ENCODE measurements at regions not wholly inside any gene's neighbourhood (a gene's known extent, or its start where the extent isn't known, plus 50 kb on each side); places are given as distances from the start of the nearest gene placed in this dataset.

DNA sequence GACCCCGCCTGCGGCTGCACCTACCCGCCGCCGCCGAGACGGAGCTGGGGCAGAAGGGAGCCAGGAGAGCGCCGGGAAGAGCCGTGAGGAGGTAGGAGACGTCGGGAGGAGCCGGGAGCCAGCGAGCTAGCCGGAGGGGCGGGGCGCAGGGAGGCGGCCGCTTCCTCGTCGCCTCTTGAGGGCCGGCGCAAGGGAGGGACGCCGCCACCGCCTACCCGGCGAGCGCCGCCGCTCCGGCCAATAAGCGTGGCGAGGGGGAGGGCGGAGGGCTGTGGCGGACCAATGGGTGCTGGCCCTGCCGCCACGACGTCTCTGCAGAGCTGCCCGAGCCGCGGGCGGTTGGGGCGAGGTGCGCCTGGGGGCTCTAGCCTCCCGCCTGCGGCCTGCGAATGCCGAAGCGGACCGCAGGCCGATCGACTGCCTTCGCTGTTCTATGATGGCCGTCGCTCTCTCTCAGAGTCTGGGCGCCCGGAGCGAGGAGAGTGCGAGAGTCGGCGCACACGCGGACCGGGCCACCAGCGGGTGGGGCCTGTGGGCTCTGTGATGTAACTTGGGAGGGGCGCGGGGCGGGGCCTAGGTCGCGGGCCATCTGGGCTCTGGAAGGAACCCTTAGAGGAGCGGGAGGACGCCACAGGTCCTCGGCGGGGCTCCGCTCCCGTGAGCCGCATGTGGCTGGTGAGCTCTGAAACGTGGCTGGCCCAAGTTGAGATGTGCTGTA is 72.7 kb upstream of the MAP4 start (continued):
- TF ChIP-seq, protein P1, sequence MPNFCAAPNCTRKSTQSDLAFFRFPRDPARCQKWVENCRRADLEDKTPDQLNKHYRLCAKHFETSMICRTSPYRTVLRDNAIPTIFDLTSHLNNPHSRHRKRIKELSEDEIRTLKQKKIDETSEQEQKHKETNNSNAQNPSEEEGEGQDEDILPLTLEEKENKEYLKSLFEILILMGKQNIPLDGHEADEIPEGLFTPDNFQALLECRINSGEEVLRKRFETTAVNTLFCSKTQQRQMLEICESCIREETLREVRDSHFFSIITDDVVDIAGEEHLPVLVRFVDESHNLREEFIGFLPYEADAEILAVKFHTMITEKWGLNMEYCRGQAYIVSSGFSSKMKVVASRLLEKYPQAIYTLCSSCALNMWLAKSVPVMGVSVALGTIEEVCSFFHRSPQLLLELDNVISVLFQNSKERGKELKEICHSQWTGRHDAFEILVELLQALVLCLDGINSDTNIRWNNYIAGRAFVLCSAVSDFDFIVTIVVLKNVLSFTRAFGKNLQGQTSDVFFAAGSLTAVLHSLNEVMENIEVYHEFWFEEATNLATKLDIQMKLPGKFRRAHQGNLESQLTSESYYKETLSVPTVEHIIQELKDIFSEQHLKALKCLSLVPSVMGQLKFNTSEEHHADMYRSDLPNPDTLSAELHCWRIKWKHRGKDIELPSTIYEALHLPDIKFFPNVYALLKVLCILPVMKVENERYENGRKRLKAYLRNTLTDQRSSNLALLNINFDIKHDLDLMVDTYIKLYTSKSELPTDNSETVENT (CRISPR knock-in tag; IDR thresholded peaks at IDR 0.05): peak; percentile 85
- TF ChIP-seq, protein P2, sequence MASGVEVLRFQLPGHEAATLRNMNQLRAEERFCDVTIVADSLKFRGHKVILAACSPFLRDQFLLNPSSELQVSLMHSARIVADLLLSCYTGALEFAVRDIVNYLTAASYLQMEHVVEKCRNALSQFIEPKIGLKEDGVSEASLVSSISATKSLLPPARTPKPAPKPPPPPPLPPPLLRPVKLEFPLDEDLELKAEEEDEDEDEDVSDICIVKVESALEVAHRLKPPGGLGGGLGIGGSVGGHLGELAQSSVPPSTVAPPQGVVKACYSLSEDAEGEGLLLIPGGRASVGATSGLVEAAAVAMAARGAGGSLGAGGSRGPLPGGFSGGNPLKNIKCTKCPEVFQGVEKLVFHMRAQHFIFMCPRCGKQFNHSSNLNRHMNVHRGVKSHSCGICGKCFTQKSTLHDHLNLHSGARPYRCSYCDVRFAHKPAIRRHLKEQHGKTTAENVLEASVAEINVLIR (CRISPR knock-in tag; IDR thresholded peaks at IDR 0.05): peak; percentile 68
- TF ChIP-seq FOXJ3 (CRISPR knock-in tag; IDR thresholded peaks at IDR 0.05) (no peak), ZNF699 (CRISPR knock-in tag; IDR thresholded peaks at IDR 0.05; ENCODE audit: insufficient replicate concordance) (no peak), STAT5A (IDR thresholded peaks at IDR 0.05; ENCODE audit: borderline replicate concordance, low read length) (no peak; the same call in 1 of the 2 replicates), HDAC3 (IDR thresholded peaks at IDR 0.05; ENCODE audit: borderline replicate concordance, partially characterized antibody) (no peak), JUNB (CRISPR knock-in tag; conservative IDR thresholded peaks at IDR 0.05) (no peak), ETV5 (CRISPR knock-in tag; IDR thresholded peaks at IDR 0.05; ENCODE audit: low read depth) (no peak)
- TF ChIP-seq, protein P3, sequence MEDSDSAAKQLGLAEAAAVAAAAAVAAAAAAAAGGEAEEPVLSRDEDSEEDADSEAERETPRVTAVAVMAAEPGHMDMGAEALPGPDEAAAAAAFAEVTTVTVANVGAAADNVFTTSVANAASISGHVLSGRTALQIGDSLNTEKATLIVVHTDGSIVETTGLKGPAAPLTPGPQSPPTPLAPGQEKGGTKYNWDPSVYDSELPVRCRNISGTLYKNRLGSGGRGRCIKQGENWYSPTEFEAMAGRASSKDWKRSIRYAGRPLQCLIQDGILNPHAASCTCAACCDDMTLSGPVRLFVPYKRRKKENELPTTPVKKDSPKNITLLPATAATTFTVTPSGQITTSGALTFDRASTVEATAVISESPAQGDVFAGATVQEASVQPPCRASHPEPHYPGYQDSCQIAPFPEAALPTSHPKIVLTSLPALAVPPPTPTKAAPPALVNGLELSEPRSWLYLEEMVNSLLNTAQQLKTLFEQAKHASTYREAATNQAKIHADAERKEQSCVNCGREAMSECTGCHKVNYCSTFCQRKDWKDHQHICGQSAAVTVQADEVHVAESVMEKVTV (CRISPR knock-in tag; IDR thresholded peaks at IDR 0.05): no peak
- TF ChIP-seq, protein P4, sequence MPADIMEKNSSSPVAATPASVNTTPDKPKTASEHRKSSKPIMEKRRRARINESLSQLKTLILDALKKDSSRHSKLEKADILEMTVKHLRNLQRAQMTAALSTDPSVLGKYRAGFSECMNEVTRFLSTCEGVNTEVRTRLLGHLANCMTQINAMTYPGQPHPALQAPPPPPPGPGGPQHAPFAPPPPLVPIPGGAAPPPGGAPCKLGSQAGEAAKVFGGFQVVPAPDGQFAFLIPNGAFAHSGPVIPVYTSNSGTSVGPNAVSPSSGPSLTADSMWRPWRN (IDR thresholded peaks at IDR 0.05; ENCODE audit: low read depth): no peak; the same call in 1 of the 2 replicates
- TF ChIP-seq, protein P5, sequence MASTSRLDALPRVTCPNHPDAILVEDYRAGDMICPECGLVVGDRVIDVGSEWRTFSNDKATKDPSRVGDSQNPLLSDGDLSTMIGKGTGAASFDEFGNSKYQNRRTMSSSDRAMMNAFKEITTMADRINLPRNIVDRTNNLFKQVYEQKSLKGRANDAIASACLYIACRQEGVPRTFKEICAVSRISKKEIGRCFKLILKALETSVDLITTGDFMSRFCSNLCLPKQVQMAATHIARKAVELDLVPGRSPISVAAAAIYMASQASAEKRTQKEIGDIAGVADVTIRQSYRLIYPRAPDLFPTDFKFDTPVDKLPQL (IDR thresholded peaks at IDR 0.05; ENCODE audit: extremely low read depth, insufficient read length): no peak
- TF ChIP-seq, protein P6, sequence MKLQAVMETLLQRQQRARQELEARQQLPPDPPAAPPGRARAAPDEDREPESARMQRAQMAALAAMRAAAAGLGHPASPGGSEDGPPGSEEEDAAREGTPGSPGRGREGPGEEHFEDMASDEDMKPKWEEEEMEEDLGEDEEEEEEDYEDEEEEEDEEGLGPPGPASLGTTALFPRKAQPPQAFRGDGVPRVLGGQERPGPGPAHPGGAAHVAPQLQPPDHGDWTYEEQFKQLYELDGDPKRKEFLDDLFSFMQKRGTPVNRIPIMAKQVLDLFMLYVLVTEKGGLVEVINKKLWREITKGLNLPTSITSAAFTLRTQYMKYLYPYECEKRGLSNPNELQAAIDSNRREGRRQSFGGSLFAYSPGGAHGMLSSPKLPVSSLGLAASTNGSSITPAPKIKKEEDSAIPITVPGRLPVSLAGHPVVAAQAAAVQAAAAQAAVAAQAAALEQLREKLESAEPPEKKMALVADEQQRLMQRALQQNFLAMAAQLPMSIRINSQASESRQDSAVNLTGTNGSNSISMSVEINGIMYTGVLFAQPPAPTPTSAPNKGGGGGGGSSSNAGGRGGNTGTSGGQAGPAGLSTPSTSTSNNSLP (IDR thresholded peaks at IDR 0.05; ENCODE audit: borderline replicate concordance, low read depth, low read length): no peak
